Neutrophil (primary cell): ENCODE measurements at regions not wholly inside any gene's neighbourhood (a gene's known extent, or its start where the extent isn't known, plus 50 kb on each side); places are given as distances from the start of the nearest gene placed in this dataset.

Experiments used
- H3K27ac ChIP-seq: fragments of 200-600 bp; sonication (generic); 2 replicates; pipeline ENCODE4 v1.5.1; 2016; ENCODE audit warnings: mild to moderate bottlenecking, moderate library complexity
- H3K27me3 ChIP-seq: fragments of 200-600 bp; sonication (generic); 2 replicates; pipeline ENCODE4 v1.6.0; 2016; ENCODE audit warnings: mild to moderate bottlenecking
- H3K36me3 ChIP-seq: fragments of 200-600 bp; sonication (generic); 2 replicates; pipeline ENCODE4 v1.5.1; 2017
- H3K4me1 ChIP-seq, 2 experiments: fragments of 200-600 bp in 1 of 2; sonication (generic) in 1 of 2; 1 replicate in 1 of 2; 2 replicates in 1 of 2; pipeline versions ENCODE4 v1.5.1 to v1.6.1; 2013 to 2016; ENCODE audit warnings: low read depth in 1 of 2, low read length in 1 of 2, mild to moderate bottlenecking in 1 of 2, moderate library complexity in 1 of 2; ENCODE audit not compliant: control insufficient read depth in 1 of 2, insufficient read depth in 1 of 2
- H3K4me3 ChIP-seq, 2 experiments: fragments of 200-600 bp in 1 of 2; sonication (generic) in 1 of 2; 1 replicate in 1 of 2; 2 replicates in 1 of 2; pipeline ENCODE4 v1.5.1; 2013 to 2016; ENCODE audit warnings: low read depth in 1 of 2, low read length in 1 of 2, mild to moderate bottlenecking in 1 of 2, moderate library complexity in 1 of 2
- H3K9me3 ChIP-seq: fragments of 200-600 bp; sonication (generic); 2 replicates; pipeline ENCODE4 v1.5.1; 2016
- CTCF ChIP-seq: fragments of 200-600 bp; sonication (generic); IDR thresholded peaks from 2 replicates; pipeline ENCODE4 v1.5.1; 2016; ENCODE audit warnings: antibody characterized with exemption

- Histone ChIP-seq H3K9me3 (no peaks in the 10 kb centered on the region), H3K4me3 (no peak overlapping the region), H3K27me3 (no peaks in the 10 kb centered on the region), H3K36me3 (no peaks in the 10 kb centered on the region), H3K4me1 (no peaks in the 10 kb centered on the region), H3K27ac (no peak overlapping the region)
- no peak for TF ChIP-seq CTCF
Observed at GRCh38 chr2:16320716-16321115, 344.9 kb downstream of the CYRIA start.

- H3K27ac ChIP-seq, result no peak overlapping the region
- no peak for TF ChIP-seq CTCF
- H3K27me3 ChIP-seq, result no peaks in the 10 kb centered on the region
- H3K9me3 ChIP-seq, result no peaks in the 10 kb centered on the region
- H3K36me3 ChIP-seq, result no peaks in the 10 kb centered on the region
- no peaks in the 10 kb centered on the region for H3K4me1 ChIP-seq
- no peak overlapping the region for H3K4me3 ChIP-seq
Observed at GRCh38 chr2:16319551-16320121, 346.0 kb downstream of the CYRIA start.

DNA sequence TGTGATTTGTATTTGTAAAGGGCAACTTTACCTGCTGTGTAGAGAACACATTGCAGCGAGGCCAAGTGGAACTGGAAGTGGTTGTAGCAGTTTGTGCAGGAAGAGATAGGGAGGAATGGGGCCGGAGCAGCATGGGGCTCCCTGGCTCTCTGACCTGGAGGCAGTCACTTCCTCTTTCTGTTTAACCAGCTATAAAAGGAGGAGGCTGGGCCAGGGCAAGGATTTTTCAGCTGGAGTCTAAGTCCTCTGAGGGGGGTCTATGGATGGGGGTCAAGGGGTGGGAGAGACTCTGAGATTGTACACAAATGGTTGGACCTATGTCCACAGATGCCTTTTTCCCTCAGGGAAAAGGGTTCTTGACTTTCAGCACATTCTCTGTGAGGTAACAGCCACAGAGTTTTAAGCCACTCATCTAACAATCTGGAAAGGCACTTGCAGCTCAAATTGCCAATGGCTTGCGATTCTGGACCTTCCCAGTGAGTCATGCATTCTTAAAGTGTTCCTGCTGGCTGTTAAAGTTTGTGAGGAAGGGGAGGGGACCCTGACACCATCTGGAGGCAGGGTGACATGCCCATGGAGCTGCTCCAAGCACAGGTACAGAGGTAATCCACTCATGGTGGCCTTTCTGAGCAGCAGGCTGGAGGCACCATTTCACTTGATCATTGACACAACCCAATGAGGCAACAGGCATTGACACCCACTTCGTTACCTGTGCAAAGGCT is 347.0 kb downstream of the CYRIA start:
- H3K27ac ChIP-seq, result no peak overlapping the region
- no peak overlapping the region for H3K4me3 ChIP-seq
- H3K36me3 ChIP-seq, result no peaks in the 10 kb centered on the region
- H3K27me3 ChIP-seq, result no peaks in the 10 kb centered on the region
- TF ChIP-seq CTCF, result no peak
- H3K4me1 ChIP-seq, result no peaks in the 10 kb centered on the region
- H3K9me3 ChIP-seq, result no peaks in the 10 kb centered on the region

DNA sequence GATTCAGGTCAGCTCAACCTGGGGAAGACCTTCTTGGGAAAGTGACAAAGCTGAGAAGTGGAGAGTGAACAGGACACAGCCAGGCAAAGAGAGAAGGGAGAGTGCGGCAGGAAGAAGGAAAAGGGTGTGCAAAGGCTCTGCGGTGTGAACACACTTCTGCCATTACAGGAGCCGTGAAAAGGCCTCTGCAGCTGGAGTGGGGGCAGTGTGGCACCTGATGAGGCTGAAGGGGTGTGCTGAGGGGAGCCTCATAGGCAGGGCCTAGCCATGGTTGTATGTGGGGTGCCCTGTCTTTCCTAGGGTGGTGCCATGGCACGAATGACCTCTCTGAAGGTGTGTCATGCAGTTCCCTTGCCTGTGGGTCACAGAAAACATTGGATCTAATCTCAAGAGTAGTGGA is 347.6 kb downstream of the CYRIA start:
- Histone ChIP-seq H3K36me3 (no peaks in the 10 kb centered on the region), H3K27ac (no peak overlapping the region), H3K4me3 (no peak overlapping the region), H3K27me3 (no peaks in the 10 kb centered on the region), H3K4me1 (no peaks in the 10 kb centered on the region), H3K9me3 (no peaks in the 10 kb centered on the region)
- TF ChIP-seq CTCF, result no peak

GRCh38 chr2:16317211-16317830 is 348.3 kb downstream of the CYRIA start:
- no peak for TF ChIP-seq CTCF
- Histone ChIP-seq H3K27me3 (no peaks in the 10 kb centered on the region), H3K27ac (no peak overlapping the region), H3K9me3 (no peaks in the 10 kb centered on the region), H3K4me3 (no peak overlapping the region), H3K36me3 (no peaks in the 10 kb centered on the region), H3K4me1 (no peaks in the 10 kb centered on the region)
